ENCODE measurements at regions not wholly inside any gene's neighbourhood (a gene's known extent, or its start where the extent isn't known, plus 50 kb on each side); places are given as distances from the start of the nearest gene placed in this dataset.

GRCh38 chr13:105878119-105878700 lies 657.3 kb downstream of the EFNB2 start:
- DNase-seq (ENCODE audit: low read depth) = no peak
- no peak for TF ChIP-seq CTCF (conservative IDR thresholded peaks at IDR 0.05; ENCODE audit: control insufficient read depth, insufficient read depth, low read depth, low read length)
- no peak overlapping the region for H3K4me3 ChIP-seq (ENCODE audit: control insufficient read depth, low read depth, low read length)

GRCh38 chr13:105874814-105875213 lies 660.6 kb downstream of the EFNB2 start:
- no peak for DNase-seq (ENCODE audit: low read depth)
- no peak overlapping the region for H3K4me3 ChIP-seq (ENCODE audit: control insufficient read depth, low read depth, low read length)
- TF ChIP-seq CTCF (conservative IDR thresholded peaks at IDR 0.05; ENCODE audit: control insufficient read depth, insufficient read depth, low read depth, low read length) = no peak

GRCh38 chr13:105871768-105872167 lies 663.7 kb downstream of the EFNB2 start:
- no peak for DNase-seq (ENCODE audit: low read depth)
- H3K4me3 ChIP-seq (ENCODE audit: control insufficient read depth, low read depth, low read length) = no peak overlapping the region
- no peak for TF ChIP-seq CTCF (conservative IDR thresholded peaks at IDR 0.05; ENCODE audit: control insufficient read depth, insufficient read depth, low read depth, low read length)

DNA sequence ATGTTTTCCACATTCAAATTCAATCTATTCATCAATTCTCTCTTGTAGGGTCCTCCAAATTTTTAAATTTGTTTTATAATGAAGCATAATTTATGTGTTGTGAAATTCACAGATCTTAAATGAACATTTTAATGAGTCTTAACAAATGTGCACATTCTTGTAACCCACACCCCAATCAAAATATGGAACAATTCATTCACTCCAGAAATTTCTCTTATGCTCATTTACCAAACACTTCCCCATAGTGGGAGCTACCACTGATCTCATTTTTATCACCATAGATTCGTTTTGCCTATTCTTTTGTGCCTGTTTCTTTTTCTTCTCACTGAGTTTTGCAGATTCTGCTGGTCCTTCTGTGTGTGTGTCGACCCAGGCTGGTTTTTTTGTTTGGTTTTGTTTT lies 664.1 kb downstream of the EFNB2 start:
- H3K4me3 ChIP-seq (ENCODE audit: control insufficient read depth, low read depth, low read length) = no peak overlapping the region
- no peak for DNase-seq (ENCODE audit: low read depth)
- no peak for TF ChIP-seq CTCF (conservative IDR thresholded peaks at IDR 0.05; ENCODE audit: control insufficient read depth, insufficient read depth, low read depth, low read length)

DNA sequence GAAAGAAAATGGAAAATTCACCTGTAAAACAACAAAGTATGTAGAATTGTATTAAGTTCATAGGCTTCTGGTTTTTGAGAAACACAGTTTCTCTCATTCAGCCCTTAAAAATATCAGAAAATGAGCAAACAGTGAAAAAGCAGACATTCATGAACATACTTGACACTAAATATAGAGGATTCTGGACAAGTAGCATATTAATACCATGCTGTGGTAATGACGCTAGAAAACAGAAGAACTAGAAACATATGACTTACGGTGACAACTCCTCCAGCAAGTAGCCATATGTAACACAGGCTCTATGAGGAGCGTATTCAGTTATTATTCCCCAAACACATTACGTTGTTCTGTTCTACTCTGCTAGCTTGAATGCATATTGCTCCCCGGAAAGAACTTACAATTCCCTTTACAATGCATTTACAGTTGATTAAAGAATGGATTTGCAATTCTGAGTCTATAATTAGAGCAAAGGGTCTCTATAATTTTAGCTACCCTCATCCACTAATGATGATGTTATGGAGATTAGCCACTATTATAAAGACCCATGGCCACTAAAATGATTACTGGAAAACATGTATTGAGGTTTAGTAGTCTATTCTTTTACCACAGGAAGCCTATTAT lies 672.1 kb downstream of the EFNB2 start:
- DNase-seq (ENCODE audit: low read depth) = no peak
- TF ChIP-seq CTCF (conservative IDR thresholded peaks at IDR 0.05; ENCODE audit: control insufficient read depth, insufficient read depth, low read depth, low read length) = no peak

GRCh38 chr13:105848494-105848893 lies 687.0 kb downstream of the EFNB2 start:
- TF ChIP-seq CTCF (conservative IDR thresholded peaks at IDR 0.05; ENCODE audit: control insufficient read depth, insufficient read depth, low read depth, low read length) = no peak
- no peak for DNase-seq (ENCODE audit: low read depth)
- H3K4me3 ChIP-seq (ENCODE audit: control insufficient read depth, low read depth, low read length) = no peak overlapping the region

More for the DNA sequence above, 672.1 kb downstream of the EFNB2 start:
- H3K4me3 ChIP-seq (ENCODE audit: control insufficient read depth, low read depth, low read length) = no peak overlapping the region
